GM18951 (cell line): ENCODE measurements at regions not wholly inside any gene's neighbourhood (a gene's known extent, or its start where the extent isn't known, plus 50 kb on each side); places are given as distances from the start of the nearest gene placed in this dataset.
"Not testable (repeated sequence)": the region's sequence is repeated elsewhere in the genome, so short reads cannot be mapped to it uniquely, and the experiment has no call there.

Source experiments
- POLR2A ChIP-seq: IDR thresholded peaks from 4 replicates; pipeline ENCODE4 v1.6.1; 2011; ENCODE audit warnings: mild to moderate bottlenecking; ENCODE audit not compliant: insufficient read length, insufficient read depth; ENCODE audit errors: extremely low read depth
- in situ Hi-C: fragments of 300-500 bp; cut with MboI; formaldehyde crosslinking; loops from one replicate; pipeline ENCODE4 v1.12.0; 2022; ENCODE audit warnings: low sequenced_read_pairs, mixed read lengths, inconsistent platforms; ENCODE audit not compliant: unreplicated experiment

DNA sequence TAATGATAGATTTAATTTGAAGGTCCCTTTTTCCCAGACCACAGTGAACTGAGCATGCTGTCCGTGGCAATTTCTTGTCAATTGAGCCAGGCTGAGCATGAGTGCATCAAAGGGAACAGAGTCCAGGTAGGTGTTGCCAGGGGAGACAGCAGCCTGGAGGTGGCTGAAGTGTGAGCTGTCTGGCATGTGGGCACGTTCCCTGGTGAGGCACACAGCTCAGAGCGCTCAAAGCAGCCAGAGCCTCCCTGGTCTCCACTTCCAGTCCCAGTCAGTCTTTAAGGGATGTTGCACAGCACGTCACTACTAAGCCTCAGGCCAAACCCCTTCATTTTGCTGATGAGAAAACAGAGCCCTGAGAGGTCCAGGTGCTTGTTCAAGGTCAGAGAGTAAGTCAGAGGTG lies 251.4 kb downstream of the MATN1 start:
- in situ Hi-C loops = no loop called here
- no peak for TF ChIP-seq POLR2A

DNA sequence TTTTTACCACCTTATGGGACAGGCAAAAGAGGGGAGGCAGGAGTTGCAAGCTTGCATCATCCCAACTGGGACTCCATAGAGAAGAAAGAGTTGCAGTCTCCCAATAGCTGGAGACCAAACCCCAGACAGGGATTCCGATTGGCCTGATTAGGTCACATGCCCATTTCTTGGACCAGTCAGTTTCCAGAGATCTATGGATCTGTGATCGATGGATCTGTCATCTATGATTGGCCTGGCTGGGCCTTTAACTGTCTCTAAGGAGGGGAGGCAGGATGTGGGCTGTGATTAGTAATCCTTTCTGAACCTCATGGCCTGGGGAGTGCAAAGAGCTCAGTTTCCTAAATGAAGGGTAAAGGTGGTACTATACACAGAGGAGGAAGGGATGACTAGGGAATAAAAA lies 252.1 kb downstream of the MATN1 start:
- in situ Hi-C loops = no loop called here
- TF ChIP-seq POLR2A = no peak

DNA sequence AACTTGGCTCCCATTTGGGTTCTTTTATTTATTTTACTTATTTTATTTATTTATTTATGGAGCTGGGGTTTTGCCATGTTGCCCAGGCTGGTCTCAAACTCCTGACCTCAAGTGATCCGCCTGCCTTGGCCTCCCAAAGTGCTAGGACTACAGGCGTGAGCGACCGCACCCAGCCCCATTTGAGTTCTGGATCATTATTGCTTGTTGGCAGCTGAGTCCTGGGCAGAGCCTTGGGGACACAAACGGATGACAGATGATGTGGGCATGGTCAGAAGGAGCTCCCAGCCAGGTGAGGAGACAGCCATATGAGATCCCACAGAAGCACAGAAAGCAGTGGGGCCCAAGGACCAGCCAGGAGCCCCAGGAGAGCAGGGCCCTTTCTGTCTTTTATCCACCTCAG lies 254.0 kb downstream of the MATN1 start:
- in situ Hi-C loops = no loop called here

DNA sequence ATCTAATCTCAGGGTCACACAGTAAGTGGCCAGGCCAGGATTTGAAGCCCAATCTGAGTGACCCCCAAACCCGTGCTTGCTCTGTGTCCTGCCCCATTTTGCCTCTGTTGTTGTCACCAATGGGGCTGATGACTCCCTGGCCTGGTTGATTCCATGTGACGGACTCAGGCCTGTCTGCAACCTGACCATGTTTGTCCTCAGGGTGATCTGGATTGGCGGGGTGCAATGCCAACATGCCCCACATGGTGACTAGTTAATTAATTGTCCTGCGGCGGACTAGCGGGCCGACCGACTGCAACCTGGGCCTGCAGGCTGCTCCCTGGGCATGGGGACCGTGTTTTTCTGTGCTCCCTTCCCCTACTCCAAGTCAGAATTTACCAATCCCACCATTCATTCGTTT lies 256.3 kb downstream of the MATN1 start:
- TF ChIP-seq POLR2A = no peak
- in situ Hi-C loops = no loop called here

More for the DNA sequence above, 254.0 kb downstream of the MATN1 start:
- TF ChIP-seq POLR2A = no peak

DNA sequence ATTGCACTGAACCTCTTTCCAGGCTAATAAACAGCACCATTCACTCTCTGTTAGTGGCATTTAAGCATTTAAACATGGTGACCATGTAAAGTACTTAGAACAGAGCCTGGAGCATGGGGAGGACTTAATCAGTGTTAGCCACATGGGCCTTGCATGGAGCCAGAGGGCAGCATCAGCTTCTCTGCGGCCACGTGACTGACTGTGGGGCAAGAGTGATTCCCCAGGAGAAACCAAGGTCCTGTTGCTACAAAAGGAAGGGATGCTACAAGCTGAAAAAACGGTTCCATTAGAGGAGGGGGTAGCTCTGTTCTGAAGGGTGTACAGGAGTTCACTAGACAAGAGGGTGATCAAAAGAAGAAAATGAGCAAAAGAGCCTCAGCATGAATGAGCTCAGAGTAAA lies 256.8 kb downstream of the MATN1 start:
- in situ Hi-C loops = no loop called here

DNA sequence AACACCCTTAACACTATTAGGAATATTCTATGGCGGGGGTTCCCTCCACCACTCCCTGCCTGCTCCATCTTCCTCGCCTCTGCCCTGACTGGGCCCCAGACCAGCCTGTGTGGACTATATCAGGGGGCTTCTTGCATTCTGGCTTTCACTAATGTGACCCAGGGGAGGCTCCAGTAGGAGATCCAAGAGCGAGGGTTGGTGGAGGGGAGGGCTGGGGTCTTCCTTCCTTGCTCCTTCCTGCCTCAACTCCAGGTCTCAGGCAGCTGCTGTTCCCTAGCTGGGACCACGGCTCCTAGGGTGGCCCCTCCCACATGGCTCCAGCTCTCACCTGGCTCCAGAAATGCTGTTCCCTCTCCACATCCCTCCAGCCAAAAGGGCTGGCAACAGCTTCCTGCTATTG lies 257.4 kb downstream of the MATN1 start:
- no peak for TF ChIP-seq POLR2A
- in situ Hi-C loops = no loop called here

More for the DNA sequence above, 256.8 kb downstream of the MATN1 start:
- TF ChIP-seq POLR2A = no peak

DNA sequence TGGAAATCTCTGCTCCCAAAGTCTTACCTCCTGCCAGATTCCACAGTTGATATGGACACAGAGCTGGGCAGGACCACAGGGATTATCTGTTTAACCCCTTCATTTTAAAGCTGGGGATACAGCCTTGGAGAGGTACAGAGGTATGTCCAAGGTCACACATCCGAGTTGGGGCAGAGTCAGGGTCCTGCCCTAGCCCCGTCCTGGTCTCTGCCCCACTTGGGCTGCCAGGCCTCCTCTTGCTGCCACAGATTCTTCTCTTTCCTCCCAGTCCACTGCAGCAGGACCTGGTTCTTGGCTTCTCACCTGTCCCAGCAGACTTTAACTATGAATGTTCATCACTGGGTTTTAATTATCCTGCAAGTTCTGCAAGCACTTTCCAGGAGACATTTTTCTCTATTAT lies 258.3 kb downstream of the MATN1 start:
- no peak for TF ChIP-seq POLR2A
- in situ Hi-C loops = no loop called here

DNA sequence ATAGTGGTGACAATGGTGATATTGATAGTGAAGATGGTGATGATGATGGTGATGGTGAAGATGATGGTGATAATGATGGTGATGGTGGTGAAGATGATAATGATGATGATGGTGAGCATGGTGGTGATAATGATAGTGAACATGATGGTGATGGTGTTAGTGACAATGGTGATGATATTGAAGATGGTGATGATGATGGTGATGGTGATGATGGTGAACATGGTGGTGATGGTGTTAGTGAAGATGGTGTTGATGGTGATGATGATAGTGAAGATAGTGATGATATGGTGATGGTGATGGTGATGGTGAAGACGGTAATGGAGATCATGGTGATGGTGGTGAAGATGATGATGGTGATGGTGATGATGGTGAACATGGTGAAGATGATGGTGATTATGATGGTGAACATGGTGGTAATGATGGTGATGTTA lies 259.2 kb downstream of the MATN1 start:
- TF ChIP-seq POLR2A = no peak
- in situ Hi-C loops = no loop called here

DNA sequence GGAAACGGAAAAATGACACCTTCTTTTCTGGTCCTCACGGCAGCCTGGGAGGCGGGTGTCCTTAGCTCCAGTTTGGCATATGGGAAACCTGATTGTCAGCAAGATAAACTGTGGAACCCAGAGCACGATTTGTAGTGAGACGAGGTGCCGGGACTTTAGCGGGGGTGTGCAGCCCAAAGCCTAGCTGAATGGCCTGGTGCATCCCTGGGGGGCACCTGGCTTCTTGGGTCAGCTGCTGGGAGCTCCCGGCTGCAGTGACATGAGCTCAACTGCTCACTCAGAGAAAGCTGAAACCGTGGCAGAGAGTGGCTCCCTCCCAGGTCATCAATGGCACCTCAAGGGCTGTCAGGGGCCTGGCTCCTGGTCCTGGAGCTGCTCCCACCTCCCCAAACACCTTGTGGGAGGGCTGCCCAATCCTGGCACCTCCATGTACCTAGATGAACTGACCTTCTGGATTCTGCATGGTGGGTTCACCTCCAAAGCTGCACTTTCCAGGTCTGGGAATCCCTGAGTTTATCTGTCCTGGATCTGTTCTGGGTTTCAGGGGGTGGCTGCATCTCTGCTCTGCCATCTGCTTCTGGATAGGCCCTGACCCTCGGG lies 260.5 kb downstream of the MATN1 start:
- no peak for TF ChIP-seq POLR2A
- in situ Hi-C loops = no loop called here

DNA sequence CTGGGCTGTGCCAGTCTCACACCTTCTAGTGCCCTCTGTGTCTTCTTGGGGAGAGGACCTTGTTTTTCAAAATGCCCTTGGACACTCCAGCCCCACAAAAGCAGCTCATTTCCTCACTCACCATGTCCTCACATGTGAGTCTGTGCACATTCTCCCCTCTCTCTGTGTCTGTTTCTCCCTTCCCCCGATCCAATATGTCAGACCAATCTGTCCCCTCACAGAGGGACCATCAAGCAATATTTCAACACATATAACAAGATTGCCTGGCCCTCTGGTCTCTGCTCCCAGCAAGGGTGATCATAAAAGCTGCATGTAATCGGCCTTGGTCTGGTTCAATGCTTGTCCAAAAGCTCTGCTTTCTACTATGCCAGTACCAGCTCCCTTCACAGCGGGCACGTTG lies 261.2 kb downstream of the MATN1 start:
- TF ChIP-seq POLR2A = no peak

DNA sequence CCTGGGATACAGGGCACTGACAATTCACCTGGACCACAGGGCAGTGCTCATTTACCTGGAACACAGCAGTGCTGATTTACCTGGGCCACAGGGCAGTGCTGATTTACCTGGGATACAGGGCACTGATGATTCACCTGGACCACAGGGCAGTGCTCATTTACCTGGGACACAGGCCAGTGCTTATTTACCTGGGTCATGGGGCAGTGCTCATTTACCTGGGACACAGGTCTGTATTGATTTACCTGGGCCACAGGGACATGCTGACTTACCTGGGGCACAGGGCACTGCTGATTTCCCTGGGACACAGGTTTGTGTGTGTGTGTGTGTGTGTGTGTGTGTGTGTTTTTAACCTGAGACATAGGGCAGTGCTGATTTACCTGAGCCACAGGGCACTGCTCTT lies 261.7 kb downstream of the MATN1 start:
- TF ChIP-seq POLR2A = no peak
- in situ Hi-C loops = no loop called here

More for the DNA sequence above, 261.2 kb downstream of the MATN1 start:
- in situ Hi-C loops = no loop called here

DNA sequence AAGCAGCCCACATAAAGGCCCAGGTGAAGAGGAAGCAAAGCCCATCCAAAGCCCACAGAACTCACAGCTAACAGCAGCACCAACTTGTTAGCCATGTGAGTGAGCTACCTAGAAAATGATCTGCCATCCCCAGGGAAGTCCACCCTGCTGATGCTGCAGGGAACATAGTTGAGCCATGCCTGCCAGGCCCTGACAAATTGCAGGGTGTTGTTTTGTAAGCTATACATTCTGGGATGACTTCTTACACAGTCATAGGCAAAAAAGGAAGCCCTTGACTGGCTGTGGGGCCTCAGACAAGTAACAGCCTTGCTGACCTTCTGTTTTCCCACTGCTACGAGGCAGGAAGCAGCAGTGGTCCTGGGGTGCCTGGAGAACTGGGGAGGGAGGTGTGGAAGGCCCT lies 262.7 kb downstream of the MATN1 start:
- in situ Hi-C loops = no loop called here
- no peak for TF ChIP-seq POLR2A

DNA sequence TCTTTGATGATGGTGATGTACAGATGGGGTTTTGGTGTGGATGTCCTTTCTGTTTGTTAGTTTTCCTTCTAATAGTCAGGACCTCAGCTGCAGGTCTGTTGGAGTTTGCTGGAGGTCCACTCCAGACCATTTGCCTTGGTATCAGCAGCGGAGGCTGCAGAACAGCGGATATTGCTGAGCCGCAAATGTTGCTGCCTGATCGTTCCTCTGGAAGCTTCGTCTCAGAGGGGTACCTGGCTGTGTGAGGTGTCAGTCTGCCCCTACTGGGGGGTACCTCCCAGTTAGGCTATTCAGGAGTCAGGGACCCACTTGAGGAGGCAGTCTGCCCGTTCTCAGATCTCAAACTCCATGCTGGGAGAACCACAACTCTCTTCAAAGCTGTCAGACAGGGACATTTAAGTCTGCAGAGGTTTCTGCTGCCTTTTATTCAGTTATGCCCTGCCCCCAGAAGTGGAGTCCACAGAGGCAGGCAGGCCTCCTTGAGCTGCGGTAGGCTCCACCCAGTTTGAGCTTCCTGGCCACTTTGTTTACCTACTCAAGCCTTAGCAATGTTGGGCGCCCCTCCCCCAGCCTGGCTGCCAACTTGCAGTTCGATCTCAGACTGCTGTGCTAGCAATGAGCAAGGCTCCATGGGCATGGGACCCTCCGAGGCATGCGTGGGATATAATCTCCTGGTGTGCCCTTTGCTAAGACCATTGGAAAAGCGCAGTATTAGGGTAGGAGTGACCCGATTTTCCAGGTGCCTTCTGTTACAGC lies 264.5 kb downstream of the MATN1 start:
- in situ Hi-C loops = not testable (repeated sequence)

DNA sequence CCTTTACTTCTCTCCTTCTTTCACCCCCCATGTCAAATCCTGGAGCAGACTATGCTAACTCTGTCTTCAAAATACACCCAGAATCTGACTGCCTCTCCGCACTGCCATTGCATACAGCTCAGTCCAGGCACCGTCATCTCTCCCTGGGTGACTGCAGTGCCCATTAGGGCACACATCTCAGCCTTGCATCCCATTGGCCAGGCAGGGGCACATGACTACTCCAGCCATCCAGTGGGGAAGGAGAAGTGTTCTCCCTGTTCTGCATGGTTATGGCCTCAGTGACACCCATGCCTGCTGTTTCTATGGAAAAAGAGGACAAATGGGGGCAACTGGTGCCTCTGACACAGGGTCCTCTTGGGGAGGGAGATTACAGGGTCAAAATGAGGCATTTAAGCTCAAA lies 270.5 kb downstream of the MATN1 start:
- TF ChIP-seq POLR2A = no peak
- in situ Hi-C loops = no loop called here
